Dendritic cell treated with granulocyte-macrophage colony-stimulating factor and Interleukin-4, amounts not matched to agents 40 ng/mL and 50 ng/mL, for 4 days (primary cell): ENCODE measurements at regions not wholly inside any gene's neighbourhood (a gene's known extent, or its start where the extent isn't known, plus 50 kb on each side); places are given as distances from the start of the nearest gene placed in this dataset.

Experiments
- H3K27ac Mint-ChIP-seq: one replicate; pipeline ENCODE4 v1.8.0; 2022; ENCODE audit warnings: mild to moderate bottlenecking, mixed read lengths
- H3K27me3 Mint-ChIP-seq: one replicate; pipeline ENCODE4 v1.8.0; 2022; ENCODE audit warnings: mild to moderate bottlenecking, mixed read lengths
- H3K36me3 Mint-ChIP-seq: one replicate; pipeline ENCODE4 v1.8.0; 2022; ENCODE audit warnings: low read depth, mixed read lengths
- H3K4me1 Mint-ChIP-seq: one replicate; pipeline ENCODE4 v1.8.0; 2022; ENCODE audit warnings: low read depth, mixed read lengths
- H3K4me3 Mint-ChIP-seq: one replicate; pipeline ENCODE4 v1.8.0; 2022; ENCODE audit warnings: mild to moderate bottlenecking, moderate library complexity, mixed read lengths
- H3K9me3 Mint-ChIP-seq: one replicate; pipeline ENCODE4 v1.8.0; 2022; ENCODE audit warnings: mixed read lengths
- intact Hi-C: fragments of 100-400 bp; cut with micrococcal nuclease; formaldehyde crosslinking; loops from one replicate; pipeline ENCODE4 v1.15.0; 2022

DNA sequence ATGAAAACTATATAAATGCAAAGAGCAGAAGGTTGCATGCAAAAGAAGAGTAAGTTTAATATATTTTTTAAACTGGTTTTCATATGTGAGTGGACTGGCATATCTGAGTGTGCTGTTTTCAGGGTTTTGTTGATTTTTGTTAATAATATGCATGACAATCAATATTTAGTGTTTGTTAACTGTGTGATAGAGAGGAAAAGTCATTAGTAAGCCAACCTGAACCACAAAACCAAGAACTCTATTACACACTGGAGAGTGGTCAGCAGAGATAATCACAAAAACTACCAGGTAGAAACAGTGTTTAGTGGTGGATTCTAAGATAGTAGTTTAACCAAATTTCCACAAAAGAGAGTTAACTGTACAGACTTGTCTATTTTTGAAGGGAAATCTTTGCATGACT lies 396.9 kb downstream of the GASK1B start:
- Mint-ChIP-seq H3K27me3 (no peaks in the 10 kb centered on the region), H3K4me1 (no peaks in the 10 kb centered on the region), H3K27ac (no peak overlapping the region), H3K4me3 (no peak overlapping the region), H3K9me3 (no peaks in the 10 kb centered on the region), H3K36me3 (no peaks in the 10 kb centered on the region)
- intact Hi-C loops: no loop called here

- intact Hi-C loops: no loop called here
- Mint-ChIP-seq H3K27me3 (no peaks in the 10 kb centered on the region), H3K36me3 (no peaks in the 10 kb centered on the region), H3K4me3 (no peak overlapping the region), H3K9me3 (no peaks in the 10 kb centered on the region), H3K4me1 (no peaks in the 10 kb centered on the region), H3K27ac (no peak overlapping the region)
Measured at GRCh38 chr4:157772907-157773306, 399.9 kb downstream of the GASK1B start.

GRCh38 chr4:157768419-157768818 lies 404.4 kb downstream of the GASK1B start:
- H3K27me3 Mint-ChIP-seq: no peaks in the 10 kb centered on the region
- H3K27ac Mint-ChIP-seq: no peak overlapping the region
- H3K36me3 Mint-ChIP-seq: no peaks in the 10 kb centered on the region
- H3K4me1 Mint-ChIP-seq: no peaks in the 10 kb centered on the region
- H3K9me3 Mint-ChIP-seq: no peaks in the 10 kb centered on the region
- no peak overlapping the region for H3K4me3 Mint-ChIP-seq
- intact Hi-C loops: no loop called here

- Mint-ChIP-seq H3K36me3 (no peaks in the 10 kb centered on the region), H3K4me3 (no peak overlapping the region)
- intact Hi-C loops: no loop called here
Measured at GRCh38 chr4:157763490-157763889, 409.3 kb downstream of the GASK1B start.

DNA sequence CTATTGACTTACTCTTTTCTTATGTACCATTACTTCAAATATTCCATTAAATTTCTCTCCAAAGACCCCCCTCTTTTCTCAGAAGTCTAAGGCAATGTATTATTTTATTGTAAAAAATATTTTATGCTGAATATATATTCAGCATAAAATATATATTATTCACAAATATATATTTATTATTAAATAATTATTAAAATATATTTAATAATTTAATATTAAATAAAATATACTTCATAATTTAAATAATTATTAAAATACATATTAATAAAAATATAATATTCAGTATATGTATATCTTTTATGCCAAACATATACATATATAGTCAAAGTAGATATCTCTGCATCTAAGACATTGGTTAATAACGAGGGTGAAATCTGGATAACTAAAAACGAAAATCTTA lies 418.4 kb downstream of the GASK1B start:
- intact Hi-C loops: no loop called here
- Mint-ChIP-seq H3K9me3 (peaks cover 10% of the 10 kb centered on the region), H3K27ac (no peak overlapping the region), H3K27me3 (no peaks in the 10 kb centered on the region), H3K36me3 (no peaks in the 10 kb centered on the region), H3K4me3 (no peak overlapping the region), H3K4me1 (no peaks in the 10 kb centered on the region)

More at GRCh38 chr4:157763490-157763889, 409.3 kb downstream of the GASK1B start:
- no peaks in the 10 kb centered on the region for H3K9me3 Mint-ChIP-seq
- no peaks in the 10 kb centered on the region for H3K4me1 Mint-ChIP-seq
- H3K27ac Mint-ChIP-seq: no peak overlapping the region
- no peaks in the 10 kb centered on the region for H3K27me3 Mint-ChIP-seq

- H3K27me3 Mint-ChIP-seq: no peaks in the 10 kb centered on the region
- peaks cover 9% of the 10 kb centered on the region for H3K9me3 Mint-ChIP-seq
- H3K36me3 Mint-ChIP-seq: no peaks in the 10 kb centered on the region
- H3K27ac Mint-ChIP-seq: no peak overlapping the region
- no peaks in the 10 kb centered on the region for H3K4me1 Mint-ChIP-seq
- intact Hi-C loops: no loop called here
- H3K4me3 Mint-ChIP-seq: no peak overlapping the region
Measured at GRCh38 chr4:157751631-157752030, 421.2 kb downstream of the GASK1B start.

- intact Hi-C loops: no loop called here
- no peaks in the 10 kb centered on the region for H3K36me3 Mint-ChIP-seq
- no peaks in the 10 kb centered on the region for H3K9me3 Mint-ChIP-seq
- H3K27me3 Mint-ChIP-seq: no peaks in the 10 kb centered on the region
- no peak overlapping the region for H3K27ac Mint-ChIP-seq
- no peaks in the 10 kb centered on the region for H3K4me1 Mint-ChIP-seq
- no peak overlapping the region for H3K4me3 Mint-ChIP-seq
Measured at GRCh38 chr4:157741642-157742041, 431.2 kb downstream of the GASK1B start.

GRCh38 chr4:157739242-157739641 lies 433.6 kb downstream of the GASK1B start:
- no peak overlapping the region for H3K27ac Mint-ChIP-seq
- H3K4me1 Mint-ChIP-seq: no peaks in the 10 kb centered on the region
- intact Hi-C loops: no loop called here
- H3K27me3 Mint-ChIP-seq: no peaks in the 10 kb centered on the region
- no peak overlapping the region for H3K4me3 Mint-ChIP-seq
- no peaks in the 10 kb centered on the region for H3K9me3 Mint-ChIP-seq
- H3K36me3 Mint-ChIP-seq: no peaks in the 10 kb centered on the region

GRCh38 chr4:157728215-157728614 lies 444.6 kb downstream of the GASK1B start:
- no peak overlapping the region for H3K4me3 Mint-ChIP-seq

GRCh38 chr4:157727163-157727562 lies 445.7 kb downstream of the GASK1B start:
- no peak overlapping the region for H3K4me3 Mint-ChIP-seq
- H3K27me3 Mint-ChIP-seq: no peaks in the 10 kb centered on the region
- H3K27ac Mint-ChIP-seq: no peak overlapping the region
- H3K36me3 Mint-ChIP-seq: no peaks in the 10 kb centered on the region
- intact Hi-C loops: no loop called here
- peaks cover 20% of the 10 kb centered on the region for H3K9me3 Mint-ChIP-seq
- no peaks in the 10 kb centered on the region for H3K4me1 Mint-ChIP-seq

More at GRCh38 chr4:157728215-157728614, 444.6 kb downstream of the GASK1B start:
- H3K27me3 Mint-ChIP-seq: no peaks in the 10 kb centered on the region
- no peaks in the 10 kb centered on the region for H3K36me3 Mint-ChIP-seq
- H3K27ac Mint-ChIP-seq: no peak overlapping the region
- no peaks in the 10 kb centered on the region for H3K4me1 Mint-ChIP-seq
- peaks cover 20% of the 10 kb centered on the region for H3K9me3 Mint-ChIP-seq
- intact Hi-C loops: no loop called here

DNA sequence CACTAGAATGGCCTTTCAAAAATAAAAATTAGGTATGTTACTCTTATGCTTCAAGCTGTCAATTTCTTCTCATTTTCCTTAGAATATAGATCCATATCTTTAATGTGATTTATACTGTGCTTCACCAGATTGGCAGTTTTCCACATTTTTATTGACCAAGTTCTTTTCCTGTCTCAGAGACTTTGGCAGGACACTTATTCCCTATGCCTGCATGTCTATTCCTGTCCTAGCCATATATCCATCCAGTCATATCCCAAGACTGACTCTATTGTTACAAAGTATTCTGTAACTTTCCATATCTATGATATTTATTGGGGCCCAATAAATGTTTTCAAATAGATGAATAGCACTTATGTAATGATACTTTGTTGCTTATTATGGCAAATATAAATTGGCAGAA lies 450.7 kb downstream of the GASK1B start:
- Mint-ChIP-seq H3K4me3 (no peak overlapping the region), H3K27me3 (no peaks in the 10 kb centered on the region), H3K27ac (no peak overlapping the region), H3K36me3 (no peaks in the 10 kb centered on the region), H3K9me3 (peaks cover 12% of the 10 kb centered on the region), H3K4me1 (no peaks in the 10 kb centered on the region)
- intact Hi-C loops: no loop called here

DNA sequence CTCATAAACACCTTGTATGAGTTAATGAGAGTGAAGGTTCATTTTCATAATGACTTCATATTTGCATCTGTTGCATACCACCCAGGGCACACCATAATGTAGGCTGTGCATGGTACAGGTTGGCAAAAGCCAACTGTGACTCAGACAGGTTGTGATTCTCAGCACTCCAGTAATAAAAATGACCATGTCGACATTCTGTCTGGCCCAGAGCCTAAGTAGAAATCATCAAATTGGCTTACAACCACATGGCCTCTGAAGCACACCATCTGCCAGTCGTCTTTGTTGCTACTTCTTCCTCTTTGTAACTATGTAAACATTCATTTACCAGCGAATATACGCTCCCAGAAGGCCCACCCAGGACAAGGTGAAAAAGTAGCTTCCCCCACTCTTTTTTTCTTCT lies 459.5 kb downstream of the GASK1B start:
- Mint-ChIP-seq H3K4me3 (no peak overlapping the region), H3K9me3 (no peaks in the 10 kb centered on the region), H3K27me3 (no peaks in the 10 kb centered on the region), H3K36me3 (no peaks in the 10 kb centered on the region), H3K4me1 (no peaks in the 10 kb centered on the region), H3K27ac (no peak overlapping the region)
- intact Hi-C loops: no loop called here

DNA sequence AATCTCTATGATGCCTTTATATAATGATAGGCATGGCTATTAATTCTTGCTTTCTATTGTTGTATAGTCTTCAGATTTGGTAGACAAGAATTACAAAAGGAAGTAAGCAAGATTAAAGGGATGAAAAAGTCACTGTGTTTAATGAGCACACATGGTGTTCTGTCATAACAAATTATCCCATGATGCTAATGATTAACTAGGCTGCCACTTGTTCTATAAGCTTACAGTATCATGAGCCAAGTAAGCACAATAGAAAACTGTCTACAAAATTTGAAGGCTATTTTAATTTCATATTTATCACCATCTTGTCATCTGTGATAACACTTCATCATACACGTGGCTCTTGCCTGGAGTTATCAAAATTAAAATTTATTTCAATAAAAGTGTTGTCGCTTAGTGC lies 466.7 kb downstream of the GASK1B start:
- Mint-ChIP-seq H3K9me3 (no peaks in the 10 kb centered on the region), H3K4me3 (no peak overlapping the region), H3K36me3 (no peaks in the 10 kb centered on the region), H3K27ac (no peak overlapping the region), H3K27me3 (no peaks in the 10 kb centered on the region), H3K4me1 (no peaks in the 10 kb centered on the region)
- intact Hi-C loops: no loop called here

GRCh38 chr4:157702831-157703230 lies 470.0 kb downstream of the GASK1B start:
- no peak overlapping the region for H3K27ac Mint-ChIP-seq
- no peaks in the 10 kb centered on the region for H3K4me1 Mint-ChIP-seq
- no peaks in the 10 kb centered on the region for H3K36me3 Mint-ChIP-seq
- no peaks in the 10 kb centered on the region for H3K9me3 Mint-ChIP-seq
- no peak overlapping the region for H3K4me3 Mint-ChIP-seq
- no peaks in the 10 kb centered on the region for H3K27me3 Mint-ChIP-seq
- intact Hi-C loops: no loop called here

- intact Hi-C loops: no loop called here
- Mint-ChIP-seq H3K27me3 (no peaks in the 10 kb centered on the region), H3K4me3 (no peak overlapping the region), H3K9me3 (no peaks in the 10 kb centered on the region), H3K36me3 (no peaks in the 10 kb centered on the region), H3K27ac (no peak overlapping the region), H3K4me1 (no peaks in the 10 kb centered on the region)
Measured at GRCh38 chr4:157701695-157701994, 471.2 kb downstream of the GASK1B start.
